Activated naive CD4-positive, alpha-beta T cell treated with anti-CD3 and anti-CD28 coated beads for 36 hours (primary cell): ENCODE measurements at regions not wholly inside any gene's neighbourhood (a gene's known extent, or its start where the extent isn't known, plus 50 kb on each side); places are given as distances from the start of the nearest gene placed in this dataset.

ENCODE experiments used
- CTCF ChIA-PET: fragments of 350-600 bp; sonication (Branson Sonifier 250); formaldehyde crosslinking; loops from one replicate; lab custom pipeline; 2021; ENCODE audit warnings: antibody characterized with exemption; lab: Charles Lee
- DNase-seq: peaks from one replicate; pipeline ENCODE4 v3.0.0-alpha.2; 2020
- H3K27ac Mint-ChIP-seq: one replicate; pipeline ENCODE4 v1.8.0; 2021; ENCODE audit warnings: mild to moderate bottlenecking, mixed read lengths
- H3K27me3 Mint-ChIP-seq: one replicate; pipeline ENCODE4 v1.8.0; 2021; ENCODE audit warnings: low read depth, mixed read lengths
- H3K36me3 Mint-ChIP-seq: one replicate; pipeline ENCODE4 v1.8.0; 2021; ENCODE audit warnings: low read depth, mixed read lengths
- H3K4me1 Mint-ChIP-seq: one replicate; pipeline ENCODE4 v1.8.0; 2021; ENCODE audit warnings: low read depth, mixed read lengths
- H3K4me3 Mint-ChIP-seq: one replicate; pipeline ENCODE4 v1.8.0; 2021; ENCODE audit warnings: mild to moderate bottlenecking, moderate library complexity, mixed read lengths
- H3K9me3 Mint-ChIP-seq: one replicate; pipeline ENCODE4 v1.8.0; 2021; ENCODE audit warnings: mixed read lengths
- intact Hi-C: fragments of 100-400 bp; cut with micrococcal nuclease; formaldehyde crosslinking; loops from one replicate; pipeline ENCODE4 v1.15.1; 2023

- intact Hi-C loops = no loop called here
- Mint-ChIP-seq H3K4me1 (no peaks in the 10 kb centered on the region), H3K27me3 (peaks cover 2% of the 10 kb centered on the region), H3K4me3 (no peak overlapping the region), H3K9me3 (no peaks in the 10 kb centered on the region), H3K36me3 (no peaks in the 10 kb centered on the region), H3K27ac (no peak overlapping the region)
- CTCF ChIA-PET = no interaction called here
- no peak for DNase-seq
Measured at GRCh38 chr2:45293182-45293581, 283.9 kb upstream of the SIX2 start.

- Mint-ChIP-seq H3K27me3 (peaks cover 2% of the 10 kb centered on the region), H3K4me3 (no peak overlapping the region), H3K4me1 (no peaks in the 10 kb centered on the region), H3K9me3 (no peaks in the 10 kb centered on the region), H3K27ac (no peak overlapping the region), H3K36me3 (no peaks in the 10 kb centered on the region)
- intact Hi-C loops = no loop called here
- no peak for DNase-seq
- CTCF ChIA-PET = no interaction called here
Measured at GRCh38 chr2:45291296-45291701, 282.0 kb upstream of the SIX2 start.

DNA sequence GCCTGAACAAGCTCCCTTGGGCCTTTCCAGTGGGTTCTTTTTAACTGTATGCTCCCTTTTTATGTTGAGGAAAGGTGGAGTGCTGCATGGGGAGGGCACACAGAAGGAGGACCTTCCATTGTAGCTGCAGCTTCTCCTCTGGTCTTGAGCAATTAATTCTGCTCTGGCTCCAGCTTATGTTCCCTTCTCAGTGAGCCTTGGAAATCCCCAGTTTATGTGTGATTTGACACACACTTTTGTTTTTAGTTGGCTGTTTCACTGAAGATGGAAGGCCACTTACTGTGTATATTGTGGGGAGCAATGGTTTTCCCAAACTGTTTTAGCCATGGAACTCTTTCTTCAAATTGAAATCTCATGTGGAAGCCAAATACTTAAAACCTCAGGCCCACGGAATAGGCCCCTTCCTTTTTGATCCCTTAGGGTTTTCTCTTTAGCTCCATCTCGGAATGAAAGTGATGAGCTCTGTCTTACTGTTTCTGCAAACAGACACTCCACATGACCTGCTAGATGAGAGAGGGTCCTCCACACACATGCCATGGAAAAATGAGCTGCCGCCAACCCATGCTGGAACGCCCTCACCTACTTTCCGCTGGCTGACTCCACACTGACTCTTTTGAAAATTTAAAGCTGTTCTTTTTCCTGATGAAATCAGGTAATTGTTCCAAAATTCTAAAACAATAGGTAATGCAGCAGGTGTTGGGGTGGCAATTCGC lies 280.9 kb upstream of the SIX2 start:
- Mint-ChIP-seq H3K4me1 (no peaks in the 10 kb centered on the region), H3K36me3 (no peaks in the 10 kb centered on the region), H3K27me3 (peaks cover 5% of the 10 kb centered on the region), H3K27ac (no peak overlapping the region), H3K4me3 (no peak overlapping the region), H3K9me3 (no peaks in the 10 kb centered on the region)
- CTCF ChIA-PET = no interaction called here
- DNase-seq = no peak
- intact Hi-C loops = no loop called here

- intact Hi-C loops = no loop called here
- Mint-ChIP-seq H3K27ac (no peak overlapping the region), H3K4me3 (no peak overlapping the region), H3K27me3 (peaks cover 5% of the 10 kb centered on the region), H3K9me3 (no peaks in the 10 kb centered on the region), H3K4me1 (no peaks in the 10 kb centered on the region), H3K36me3 (no peaks in the 10 kb centered on the region)
- CTCF ChIA-PET = interaction anchor here (0.6 kb wide), 1 partner anchor 682 kb away, joined by 4 read pairs; no protein-coding TSS in a partner anchor
- DNase-seq = no peak
Measured at GRCh38 chr2:45288532-45289417, 279.5 kb upstream of the SIX2 start.

- H3K9me3 Mint-ChIP-seq = no peaks in the 10 kb centered on the region
- intact Hi-C loops = no loop called here
- peaks cover 5% of the 10 kb centered on the region for H3K27me3 Mint-ChIP-seq
- DNase-seq = no peak
- H3K4me1 Mint-ChIP-seq = no peaks in the 10 kb centered on the region
- no peak overlapping the region for H3K27ac Mint-ChIP-seq
- H3K4me3 Mint-ChIP-seq = no peak overlapping the region
- CTCF ChIA-PET = interaction anchor here (0.6 kb wide), 1 partner anchor 12 kb away, joined by 3 read pairs; no protein-coding TSS in a partner anchor
- no peaks in the 10 kb centered on the region for H3K36me3 Mint-ChIP-seq
Measured at GRCh38 chr2:45287045-45287444, 277.8 kb upstream of the SIX2 start.

DNA sequence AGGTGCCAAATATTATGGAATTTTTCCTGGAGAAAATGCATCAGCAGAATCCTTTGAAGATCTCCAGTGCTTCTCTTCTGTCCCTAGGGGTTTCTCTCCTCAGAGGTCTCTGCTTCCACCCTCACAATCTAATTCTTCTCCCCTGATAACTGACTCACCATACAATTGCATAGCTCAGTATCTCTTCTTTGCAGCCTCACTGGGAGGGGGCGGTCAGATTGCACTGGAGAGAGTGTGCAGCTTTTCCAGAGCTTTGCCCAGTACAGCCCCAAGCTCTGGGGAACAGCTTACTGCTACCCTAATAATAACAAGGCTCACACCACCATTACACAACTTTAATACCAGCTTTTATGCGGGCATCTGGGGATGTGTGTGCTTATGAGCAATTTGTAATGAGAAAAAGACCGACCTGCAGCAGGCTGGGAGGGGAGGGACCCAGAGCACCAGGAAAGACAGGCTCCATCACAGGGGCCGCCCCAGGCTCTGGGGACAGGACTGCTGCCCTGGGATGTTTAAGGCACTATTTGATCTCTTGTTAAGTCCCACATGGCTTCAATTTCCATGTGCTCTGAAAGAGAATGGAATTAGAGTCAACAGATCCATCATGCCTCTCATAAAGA lies 276.6 kb upstream of the SIX2 start:
- Mint-ChIP-seq H3K27ac (no peak overlapping the region), H3K36me3 (no peaks in the 10 kb centered on the region), H3K9me3 (no peaks in the 10 kb centered on the region), H3K27me3 (peaks cover 5% of the 10 kb centered on the region), H3K4me3 (no peak overlapping the region), H3K4me1 (no peaks in the 10 kb centered on the region)
- DNase-seq = no peak
- CTCF ChIA-PET = no interaction called here
- intact Hi-C loops = no loop called here

DNA sequence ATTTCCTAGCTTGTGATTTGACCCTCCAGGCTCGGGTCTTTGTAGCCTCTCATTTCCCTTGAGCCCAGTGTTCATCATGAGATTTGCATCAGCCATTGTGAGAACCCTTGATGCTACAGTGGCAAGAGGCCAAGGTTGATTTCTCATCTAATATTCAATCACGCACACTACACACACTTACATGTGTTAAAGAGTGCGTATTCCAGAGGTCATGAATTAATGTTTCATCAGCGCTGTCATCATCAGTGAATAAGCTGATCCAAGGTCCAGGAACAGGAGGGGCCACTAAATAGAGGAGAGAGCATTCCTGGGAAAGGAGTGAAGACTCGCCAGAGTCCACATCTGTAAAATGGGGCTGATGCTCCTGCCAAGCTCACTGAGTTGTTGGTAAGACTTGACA lies 276.1 kb upstream of the SIX2 start:
- CTCF ChIA-PET = no interaction called here
- Mint-ChIP-seq H3K27me3 (peaks cover 5% of the 10 kb centered on the region), H3K36me3 (no peaks in the 10 kb centered on the region), H3K4me3 (no peak overlapping the region), H3K4me1 (no peaks in the 10 kb centered on the region), H3K9me3 (no peaks in the 10 kb centered on the region), H3K27ac (no peak overlapping the region)
- no peak for DNase-seq
- intact Hi-C loops = no loop called here

DNA sequence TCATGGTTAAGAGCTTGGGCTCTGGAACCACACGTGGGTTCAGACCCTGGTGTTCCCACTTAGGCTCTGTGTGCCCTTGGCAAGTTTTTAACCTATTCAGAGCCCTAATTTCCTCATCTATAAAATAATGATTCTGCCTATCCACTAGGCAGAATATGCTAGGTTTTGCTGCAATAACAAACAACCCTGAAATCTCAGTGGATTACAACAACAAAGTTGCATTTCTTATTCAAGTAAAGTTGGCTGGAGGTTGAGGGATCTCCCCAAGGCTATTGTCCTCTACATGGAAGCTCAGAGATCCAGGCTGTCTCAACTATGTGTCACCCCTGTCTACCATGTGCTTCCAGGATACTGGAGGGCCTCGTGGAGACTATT lies 275.4 kb upstream of the SIX2 start:
- intact Hi-C loops = no loop called here
- no peaks in the 10 kb centered on the region for H3K36me3 Mint-ChIP-seq
- H3K4me1 Mint-ChIP-seq = no peaks in the 10 kb centered on the region
- no peak overlapping the region for H3K27ac Mint-ChIP-seq
- CTCF ChIA-PET = no interaction called here
- peaks cover 5% of the 10 kb centered on the region for H3K27me3 Mint-ChIP-seq
- no peaks in the 10 kb centered on the region for H3K9me3 Mint-ChIP-seq
- no peak for DNase-seq
- no peak overlapping the region for H3K4me3 Mint-ChIP-seq

DNA sequence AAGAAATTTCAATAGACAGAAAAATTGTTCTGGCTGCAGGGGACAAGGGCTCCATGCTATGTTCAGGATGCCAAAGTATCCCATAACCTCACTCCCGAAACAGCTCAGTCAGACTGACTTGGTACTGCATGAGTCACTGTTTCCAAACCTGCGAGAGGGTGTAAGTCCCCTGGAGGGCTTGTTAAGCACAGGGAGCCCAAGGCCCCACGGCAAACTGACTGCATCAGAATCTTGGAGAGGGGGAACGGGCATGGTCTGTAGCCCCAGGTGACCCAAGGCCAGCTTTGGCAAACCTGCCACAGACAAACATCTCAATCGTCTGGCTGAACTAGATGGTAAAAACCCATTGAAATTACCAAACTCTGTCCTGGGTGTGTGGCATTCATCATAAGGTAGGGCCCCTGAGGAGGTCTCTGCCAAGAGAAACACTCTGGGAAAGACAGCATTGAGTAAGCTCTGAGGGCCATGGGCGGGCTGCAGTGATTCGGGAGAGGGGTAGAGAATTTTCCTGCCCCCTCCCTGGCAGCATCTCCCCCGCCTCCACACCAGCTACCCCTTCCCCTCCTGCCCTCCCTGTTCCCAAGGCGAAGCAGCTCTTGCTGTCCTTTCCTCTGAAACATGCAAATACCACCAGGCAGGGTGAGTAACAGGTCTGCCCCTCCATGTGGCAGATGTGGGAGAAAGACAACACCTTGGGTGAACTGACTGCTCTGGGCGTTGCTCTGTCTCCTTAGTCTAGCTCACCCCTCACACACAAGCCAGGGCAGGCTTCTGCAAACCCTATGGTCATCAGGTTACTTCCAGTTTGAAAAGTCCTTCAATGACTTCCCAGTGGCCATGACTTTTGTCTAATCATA lies 274.7 kb upstream of the SIX2 start:
- H3K36me3 Mint-ChIP-seq = no peaks in the 10 kb centered on the region
- no peaks in the 10 kb centered on the region for H3K9me3 Mint-ChIP-seq
- CTCF ChIA-PET = no interaction called here
- H3K27me3 Mint-ChIP-seq = peaks cover 5% of the 10 kb centered on the region
- H3K27ac Mint-ChIP-seq = no peak overlapping the region
- DNase-seq = peak; percentile 8
- H3K4me1 Mint-ChIP-seq = no peaks in the 10 kb centered on the region
- intact Hi-C loops = no loop called here
- no peak overlapping the region for H3K4me3 Mint-ChIP-seq

DNA sequence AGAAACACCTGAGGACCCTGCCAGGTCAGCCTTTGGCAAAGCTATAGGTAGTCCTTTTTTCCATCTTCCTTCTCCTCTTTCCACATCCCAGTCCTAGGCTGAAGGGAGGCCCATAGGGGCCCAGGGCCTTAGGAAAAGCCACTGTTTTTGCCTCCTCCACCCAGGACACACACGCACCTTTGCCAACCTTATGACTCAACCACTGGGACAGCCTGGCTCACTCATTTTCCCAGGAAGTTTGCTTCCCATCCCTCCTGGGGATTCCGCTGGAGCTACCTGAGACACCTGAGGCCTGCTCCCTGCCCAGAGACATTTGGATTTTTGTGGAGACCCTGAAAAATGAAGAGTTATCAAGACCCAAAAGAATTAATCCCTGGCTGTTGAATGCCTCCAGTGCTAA lies 273.4 kb upstream of the SIX2 start:
- Mint-ChIP-seq H3K27ac (no peak overlapping the region), H3K4me3 (no peak overlapping the region), H3K36me3 (no peaks in the 10 kb centered on the region), H3K27me3 (peaks cover 5% of the 10 kb centered on the region), H3K9me3 (no peaks in the 10 kb centered on the region), H3K4me1 (no peaks in the 10 kb centered on the region)
- DNase-seq = no peak
- CTCF ChIA-PET = no interaction called here
- intact Hi-C loops = no loop called here

- Mint-ChIP-seq H3K4me3 (no peak overlapping the region), H3K36me3 (no peaks in the 10 kb centered on the region), H3K4me1 (no peaks in the 10 kb centered on the region), H3K27me3 (peaks cover 5% of the 10 kb centered on the region), H3K9me3 (no peaks in the 10 kb centered on the region), H3K27ac (no peak overlapping the region)
- DNase-seq = no peak
- intact Hi-C loops = no loop called here
- CTCF ChIA-PET = no interaction called here
Measured at GRCh38 chr2:45281311-45281710, 272.1 kb upstream of the SIX2 start.

- H3K36me3 Mint-ChIP-seq = no peaks in the 10 kb centered on the region
- H3K9me3 Mint-ChIP-seq = no peaks in the 10 kb centered on the region
- no peaks in the 10 kb centered on the region for H3K4me1 Mint-ChIP-seq
- peaks cover 2% of the 10 kb centered on the region for H3K27me3 Mint-ChIP-seq
- no peak for DNase-seq
- intact Hi-C loops = no loop called here
- no peak overlapping the region for H3K4me3 Mint-ChIP-seq
- CTCF ChIA-PET = no interaction called here
- H3K27ac Mint-ChIP-seq = no peak overlapping the region
Measured at GRCh38 chr2:45280794-45281193, 271.5 kb upstream of the SIX2 start.
